Upper lobe of left lung (tissue), 4 donors: ENCODE measurements at regions not wholly inside any gene's neighbourhood (a gene's known extent, or its start where the extent isn't known, plus 50 kb on each side); places are given as distances from the start of the nearest gene placed in this dataset.

Experiments
- POLR2A ChIP-seq, 4 donors: fragments of 450-650 bp; IDR thresholded peaks; one replicate each; pipeline ENCODE4 v1.5.1; 2016 to 2017; ENCODE audit warnings: antibody characterized with exemption in 4 of 4, mild to moderate bottlenecking in 2 of 4
- TF ChIP-seq, protein P1 (sequence below), 6 experiments: fragments of 450-650 bp in 4 of 6; fragments of 200-600 bp in 2 of 6; sonication (generic) in 2 of 6; IDR thresholded peaks; one replicate each; pipeline ENCODE4 v1.5.1; 2016 to 2019; ENCODE audit warnings: antibody characterized with exemption in 6 of 6

DNA sequence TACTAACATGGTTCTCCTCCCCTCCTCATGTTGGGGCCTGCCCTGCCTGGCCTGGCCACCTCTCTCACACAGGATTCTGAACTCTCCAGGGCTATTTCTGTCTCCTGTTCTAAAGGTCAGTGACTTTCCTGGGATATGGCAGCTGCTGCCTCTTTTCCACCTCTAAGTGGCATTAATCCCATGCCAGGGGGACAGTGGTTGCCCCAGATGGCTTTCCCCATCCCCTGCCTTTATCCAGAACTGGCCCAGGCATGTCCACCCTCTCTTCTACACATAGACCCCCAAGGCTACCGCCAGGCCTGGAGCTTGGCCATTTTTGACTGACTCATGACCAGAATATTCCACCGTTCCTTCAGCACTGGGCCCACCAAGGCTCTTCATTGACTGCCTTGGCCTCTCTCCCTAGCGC, 90.4 kb downstream of the IRF2BPL start:
- TF ChIP-seq, protein P1, sequence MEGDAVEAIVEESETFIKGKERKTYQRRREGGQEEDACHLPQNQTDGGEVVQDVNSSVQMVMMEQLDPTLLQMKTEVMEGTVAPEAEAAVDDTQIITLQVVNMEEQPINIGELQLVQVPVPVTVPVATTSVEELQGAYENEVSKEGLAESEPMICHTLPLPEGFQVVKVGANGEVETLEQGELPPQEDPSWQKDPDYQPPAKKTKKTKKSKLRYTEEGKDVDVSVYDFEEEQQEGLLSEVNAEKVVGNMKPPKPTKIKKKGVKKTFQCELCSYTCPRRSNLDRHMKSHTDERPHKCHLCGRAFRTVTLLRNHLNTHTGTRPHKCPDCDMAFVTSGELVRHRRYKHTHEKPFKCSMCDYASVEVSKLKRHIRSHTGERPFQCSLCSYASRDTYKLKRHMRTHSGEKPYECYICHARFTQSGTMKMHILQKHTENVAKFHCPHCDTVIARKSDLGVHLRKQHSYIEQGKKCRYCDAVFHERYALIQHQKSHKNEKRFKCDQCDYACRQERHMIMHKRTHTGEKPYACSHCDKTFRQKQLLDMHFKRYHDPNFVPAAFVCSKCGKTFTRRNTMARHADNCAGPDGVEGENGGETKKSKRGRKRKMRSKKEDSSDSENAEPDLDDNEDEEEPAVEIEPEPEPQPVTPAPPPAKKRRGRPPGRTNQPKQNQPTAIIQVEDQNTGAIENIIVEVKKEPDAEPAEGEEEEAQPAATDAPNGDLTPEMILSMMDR (IDR thresholded peaks at IDR 0.05) = no peak
- no peak for TF ChIP-seq POLR2A (IDR thresholded peaks at IDR 0.05)
